ENCODE measurements at regions not wholly inside any gene's neighbourhood (a gene's known extent, or its start where the extent isn't known, plus 50 kb on each side); places are given as distances from the start of the nearest gene placed in this dataset.

DNA sequence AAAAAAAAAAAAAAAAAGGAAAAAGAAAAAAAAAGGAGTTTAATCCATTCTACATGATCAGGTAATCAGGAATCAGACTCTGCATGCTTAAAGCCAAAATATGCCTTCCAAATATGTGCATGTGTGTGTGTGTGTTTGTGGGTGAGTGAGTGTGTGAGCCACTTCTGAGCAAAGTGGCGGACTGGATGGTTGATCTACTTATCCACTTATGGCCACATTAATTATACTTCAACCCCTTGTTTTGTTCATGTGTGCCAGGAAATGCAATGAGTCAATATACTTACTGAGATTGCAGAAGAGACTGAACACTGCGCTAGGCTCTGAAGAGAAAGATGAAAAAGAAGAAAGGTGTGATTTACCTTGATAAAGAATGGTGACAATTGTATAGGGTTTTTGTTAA is 586.5 kb upstream of the NXPH2 start:
- Histone ChIP-seq H3K4me3 (ENCODE audit: low read depth, low read length) (no peak overlapping the region), H3K27ac (ENCODE audit: low read depth, low read length) (no peak overlapping the region), H3K9me3 (ENCODE audit: control insufficient read depth, insufficient read depth, low read length) (peaks cover 3% of the 10 kb centered on the region; the same call in 1 of the 2 replicates), H3K27me3 (ENCODE audit: control insufficient read depth, insufficient read depth, low read length) (no peaks in the 10 kb centered on the region)
- DNase-seq (ENCODE audit: low read depth, low spot score), result no peak
- ChIA-PET CTCF (no interaction called here), POLR2A (no interaction called here)
- TF ChIP-seq, protein P1, sequence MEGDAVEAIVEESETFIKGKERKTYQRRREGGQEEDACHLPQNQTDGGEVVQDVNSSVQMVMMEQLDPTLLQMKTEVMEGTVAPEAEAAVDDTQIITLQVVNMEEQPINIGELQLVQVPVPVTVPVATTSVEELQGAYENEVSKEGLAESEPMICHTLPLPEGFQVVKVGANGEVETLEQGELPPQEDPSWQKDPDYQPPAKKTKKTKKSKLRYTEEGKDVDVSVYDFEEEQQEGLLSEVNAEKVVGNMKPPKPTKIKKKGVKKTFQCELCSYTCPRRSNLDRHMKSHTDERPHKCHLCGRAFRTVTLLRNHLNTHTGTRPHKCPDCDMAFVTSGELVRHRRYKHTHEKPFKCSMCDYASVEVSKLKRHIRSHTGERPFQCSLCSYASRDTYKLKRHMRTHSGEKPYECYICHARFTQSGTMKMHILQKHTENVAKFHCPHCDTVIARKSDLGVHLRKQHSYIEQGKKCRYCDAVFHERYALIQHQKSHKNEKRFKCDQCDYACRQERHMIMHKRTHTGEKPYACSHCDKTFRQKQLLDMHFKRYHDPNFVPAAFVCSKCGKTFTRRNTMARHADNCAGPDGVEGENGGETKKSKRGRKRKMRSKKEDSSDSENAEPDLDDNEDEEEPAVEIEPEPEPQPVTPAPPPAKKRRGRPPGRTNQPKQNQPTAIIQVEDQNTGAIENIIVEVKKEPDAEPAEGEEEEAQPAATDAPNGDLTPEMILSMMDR (IDR thresholded peaks at IDR 0.05; ENCODE audit: low read depth, low read length), result no peak

DNA sequence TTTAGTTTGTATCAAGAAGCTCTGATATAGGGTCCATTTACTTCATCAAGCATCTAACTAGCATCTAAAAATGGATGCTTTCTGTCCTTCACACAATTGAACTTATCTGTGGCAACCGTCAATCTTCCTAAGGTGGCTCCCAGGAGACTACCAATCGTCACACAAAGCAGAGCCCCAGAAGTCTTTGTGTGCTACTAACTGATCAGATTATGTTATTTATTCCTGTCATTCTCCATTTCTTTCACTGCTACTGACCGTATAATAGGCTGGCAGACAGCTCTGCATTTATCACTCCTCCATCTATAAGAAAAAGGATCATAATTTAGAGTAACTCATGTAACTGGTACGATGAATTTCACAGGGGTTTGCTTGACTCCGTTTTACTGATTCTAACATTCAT is 585.0 kb upstream of the NXPH2 start:
- no peak overlapping the region for H3K4me3 ChIP-seq (ENCODE audit: low read depth, low read length)
- H3K9me3 ChIP-seq (ENCODE audit: control insufficient read depth, insufficient read depth, low read length), result no peaks in the 10 kb centered on the region
- H3K27ac ChIP-seq (ENCODE audit: low read depth, low read length), result no peak overlapping the region
- TF ChIP-seq, protein P1 (IDR thresholded peaks at IDR 0.05; ENCODE audit: low read depth, low read length), result no peak
- ChIA-PET CTCF (no interaction called here), POLR2A (no interaction called here)
- DNase-seq (ENCODE audit: low read depth, low spot score), result no peak
- H3K27me3 ChIP-seq (ENCODE audit: control insufficient read depth, insufficient read depth, low read length), result no peaks in the 10 kb centered on the region

DNA sequence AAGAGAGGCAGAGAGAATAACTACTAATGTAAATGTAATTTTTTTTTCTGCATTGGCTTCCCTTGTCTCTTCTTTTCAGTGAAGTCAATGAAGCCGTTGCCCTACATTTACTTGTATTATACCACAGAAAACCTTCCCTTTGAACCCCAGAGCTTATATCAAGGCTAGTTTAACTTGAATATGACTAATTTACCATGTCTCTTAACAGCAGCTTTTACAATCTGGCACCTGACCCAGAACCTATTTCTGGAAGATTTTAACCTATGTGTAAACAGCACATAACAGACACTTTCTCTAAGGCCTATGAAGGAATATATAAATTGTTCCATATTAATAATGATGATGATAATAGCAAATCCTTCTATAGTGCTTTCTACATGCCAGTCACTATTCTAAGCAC is 580.5 kb upstream of the NXPH2 start:
- TF ChIP-seq, protein P1 (IDR thresholded peaks at IDR 0.05; ENCODE audit: low read depth, low read length), result no peak
- CTCF ChIA-PET, result no interaction called here
- no peak overlapping the region for H3K27ac ChIP-seq (ENCODE audit: low read depth, low read length)
- H3K9me3 ChIP-seq (ENCODE audit: control insufficient read depth, insufficient read depth, low read length), result no peaks in the 10 kb centered on the region; the same call in 1 of the 2 replicates
- POLR2A ChIA-PET, result no interaction called here
- H3K27me3 ChIP-seq (ENCODE audit: control insufficient read depth, insufficient read depth, low read length), result no peaks in the 10 kb centered on the region
- no peak for DNase-seq (ENCODE audit: low read depth, low spot score)
- no peak overlapping the region for H3K4me3 ChIP-seq (ENCODE audit: low read depth, low read length)

DNA sequence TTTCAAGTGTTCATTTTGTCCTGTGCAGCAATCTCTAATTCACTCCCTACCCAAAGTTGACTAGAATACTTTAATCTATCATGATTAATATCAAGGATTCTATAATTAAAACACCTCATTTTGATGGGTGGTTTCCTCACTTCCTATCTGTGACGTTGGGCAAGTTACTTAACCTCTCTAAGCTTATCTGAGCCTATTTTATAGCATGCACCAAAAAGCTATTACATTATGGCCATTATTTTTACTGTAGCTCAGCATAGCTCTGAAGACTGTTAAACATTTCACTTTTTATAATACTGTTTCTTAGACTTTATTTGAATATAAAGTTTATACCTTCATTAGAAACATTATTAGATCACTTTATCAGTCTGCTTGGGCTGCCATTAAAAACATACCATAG is 579.6 kb upstream of the NXPH2 start:
- ChIA-PET CTCF (no interaction called here), POLR2A (no interaction called here)
- no peak overlapping the region for H3K4me3 ChIP-seq (ENCODE audit: low read depth, low read length)
- H3K9me3 ChIP-seq (ENCODE audit: control insufficient read depth, insufficient read depth, low read length), result no peaks in the 10 kb centered on the region; the same call in 1 of the 2 replicates
- no peak overlapping the region for H3K27ac ChIP-seq (ENCODE audit: low read depth, low read length)
- H3K27me3 ChIP-seq (ENCODE audit: control insufficient read depth, insufficient read depth, low read length), result no peaks in the 10 kb centered on the region
- TF ChIP-seq, protein P1 (IDR thresholded peaks at IDR 0.05; ENCODE audit: low read depth, low read length), result no peak
- no peak for DNase-seq (ENCODE audit: low read depth, low spot score)

DNA sequence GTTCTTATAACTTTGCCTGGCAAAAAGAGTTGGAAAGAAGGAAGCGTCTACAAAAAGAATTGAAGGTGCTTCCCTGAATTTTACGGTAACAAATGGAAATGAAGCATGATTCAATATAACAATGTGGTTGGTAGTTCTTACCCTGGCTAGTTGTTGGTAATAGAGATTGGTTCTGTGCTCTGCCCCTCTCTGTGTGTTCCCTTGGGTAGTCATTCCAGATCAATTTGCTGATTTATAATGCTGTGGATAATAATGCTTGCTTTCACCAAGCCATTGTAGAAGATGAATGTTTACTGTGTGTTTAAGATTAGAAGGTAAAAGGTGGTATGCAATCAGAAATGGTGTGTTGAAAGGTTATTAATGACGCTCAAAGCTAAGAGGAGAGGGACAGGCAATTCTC is 577.8 kb upstream of the NXPH2 start:
- Histone ChIP-seq H3K27me3 (ENCODE audit: control insufficient read depth, insufficient read depth, low read length) (no peaks in the 10 kb centered on the region), H3K9me3 (ENCODE audit: control insufficient read depth, insufficient read depth, low read length) (peaks cover 11% of the 10 kb centered on the region), H3K4me3 (ENCODE audit: low read depth, low read length) (no peak overlapping the region), H3K27ac (ENCODE audit: low read depth, low read length) (no peak overlapping the region)
- DNase-seq (ENCODE audit: low read depth, low spot score), result no peak
- TF ChIP-seq, protein P1 (IDR thresholded peaks at IDR 0.05; ENCODE audit: low read depth, low read length), result no peak
- CTCF ChIA-PET, result no interaction called here
- POLR2A ChIA-PET, result no interaction called here
